ENCODE measurements at regions not wholly inside any gene's neighbourhood (a gene's known extent, or its start where the extent isn't known, plus 50 kb on each side); places are given as distances from the start of the nearest gene placed in this dataset.

DNA sequence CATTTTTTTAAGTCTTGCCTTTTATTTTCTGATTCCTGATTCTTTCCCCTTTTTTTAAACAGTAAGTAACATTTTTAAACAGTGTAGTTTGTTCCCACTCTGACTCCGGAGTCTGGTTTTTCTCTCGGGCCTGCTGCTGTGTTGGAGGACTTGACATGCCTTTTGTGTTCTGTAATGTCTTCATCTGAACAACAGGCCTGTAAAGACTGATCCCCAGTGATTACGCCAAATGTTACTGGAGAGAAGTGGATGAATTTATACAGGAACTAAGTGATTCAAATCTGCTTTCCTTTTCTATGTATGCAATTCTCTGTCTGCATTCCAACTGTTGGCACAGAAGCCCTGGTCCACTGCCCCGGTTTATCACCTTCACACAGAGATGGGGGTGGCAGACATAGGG lies 54.3 kb upstream of the RMDN2 start:
- Mint-ChIP-seq H3K4me1 (peaks cover 49% of the 10 kb centered on the region), H3K36me3 (ENCODE audit: low read depth) (no peaks in the 10 kb centered on the region), H3K27ac (peak overlapping the region in 2 of 3 experiments; percentile 13 to 33)

DNA sequence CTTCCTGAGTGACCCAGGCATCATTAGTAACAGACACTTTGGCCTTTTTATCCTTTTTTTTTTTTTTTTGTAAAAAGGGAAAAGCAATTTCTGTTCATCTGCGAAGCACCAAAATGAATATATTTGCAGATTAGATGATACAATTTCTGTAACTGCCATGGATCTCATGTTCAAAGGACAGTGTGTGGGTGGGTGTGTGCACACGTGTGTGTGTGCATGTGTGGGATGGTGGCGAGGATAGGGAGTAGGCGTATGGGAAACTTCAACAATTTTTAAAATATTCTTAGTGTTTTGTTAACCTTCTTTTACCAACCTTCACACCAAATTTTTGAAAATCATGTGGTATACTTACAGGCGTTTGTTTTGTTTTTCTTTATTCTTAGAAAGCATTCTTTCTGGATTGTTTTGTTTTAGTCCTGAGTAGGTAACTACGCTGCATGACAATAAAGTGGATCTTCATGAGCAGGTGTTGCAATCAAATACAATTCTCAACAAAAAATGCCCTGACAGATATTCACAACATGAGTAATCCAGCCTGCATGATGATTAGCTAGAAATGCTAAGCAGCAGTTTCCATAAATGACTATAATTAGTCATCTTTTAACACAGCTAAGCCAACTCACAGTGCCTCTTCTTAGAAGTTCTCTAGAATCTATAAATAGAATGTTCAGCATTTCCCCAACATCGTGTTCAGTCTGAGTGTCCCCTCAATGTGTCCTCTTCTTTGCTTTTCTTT lies 53.5 kb upstream of the RMDN2 start:
- Mint-ChIP-seq H3K9me3 (no peaks in the 10 kb centered on the region), H3K27me3 (ENCODE audit: low read depth) (peaks cover 32% of the 10 kb centered on the region), H3K36me3 (ENCODE audit: low read depth) (no peaks in the 10 kb centered on the region), H3K4me3 (no peak overlapping the region), H3K4me1 (peaks cover 47% of the 10 kb centered on the region), H3K27ac (peak overlapping the region; percentile 33 to 84 (median 58))
- TF ChIP-seq, protein P1, sequence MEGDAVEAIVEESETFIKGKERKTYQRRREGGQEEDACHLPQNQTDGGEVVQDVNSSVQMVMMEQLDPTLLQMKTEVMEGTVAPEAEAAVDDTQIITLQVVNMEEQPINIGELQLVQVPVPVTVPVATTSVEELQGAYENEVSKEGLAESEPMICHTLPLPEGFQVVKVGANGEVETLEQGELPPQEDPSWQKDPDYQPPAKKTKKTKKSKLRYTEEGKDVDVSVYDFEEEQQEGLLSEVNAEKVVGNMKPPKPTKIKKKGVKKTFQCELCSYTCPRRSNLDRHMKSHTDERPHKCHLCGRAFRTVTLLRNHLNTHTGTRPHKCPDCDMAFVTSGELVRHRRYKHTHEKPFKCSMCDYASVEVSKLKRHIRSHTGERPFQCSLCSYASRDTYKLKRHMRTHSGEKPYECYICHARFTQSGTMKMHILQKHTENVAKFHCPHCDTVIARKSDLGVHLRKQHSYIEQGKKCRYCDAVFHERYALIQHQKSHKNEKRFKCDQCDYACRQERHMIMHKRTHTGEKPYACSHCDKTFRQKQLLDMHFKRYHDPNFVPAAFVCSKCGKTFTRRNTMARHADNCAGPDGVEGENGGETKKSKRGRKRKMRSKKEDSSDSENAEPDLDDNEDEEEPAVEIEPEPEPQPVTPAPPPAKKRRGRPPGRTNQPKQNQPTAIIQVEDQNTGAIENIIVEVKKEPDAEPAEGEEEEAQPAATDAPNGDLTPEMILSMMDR (IDR thresholded peaks at IDR 0.05; ENCODE audit: unreplicated experiment in 3 of 3): no peak

More for the DNA sequence above, 54.3 kb upstream of the RMDN2 start:
- no peaks in the 10 kb centered on the region for H3K9me3 Mint-ChIP-seq
- H3K27me3 Mint-ChIP-seq (ENCODE audit: low read depth): peaks cover 26% of the 10 kb centered on the region
- H3K4me3 Mint-ChIP-seq: no peak overlapping the region
- TF ChIP-seq, protein P1 (IDR thresholded peaks at IDR 0.05; ENCODE audit: unreplicated experiment in 3 of 3): no peak

DNA sequence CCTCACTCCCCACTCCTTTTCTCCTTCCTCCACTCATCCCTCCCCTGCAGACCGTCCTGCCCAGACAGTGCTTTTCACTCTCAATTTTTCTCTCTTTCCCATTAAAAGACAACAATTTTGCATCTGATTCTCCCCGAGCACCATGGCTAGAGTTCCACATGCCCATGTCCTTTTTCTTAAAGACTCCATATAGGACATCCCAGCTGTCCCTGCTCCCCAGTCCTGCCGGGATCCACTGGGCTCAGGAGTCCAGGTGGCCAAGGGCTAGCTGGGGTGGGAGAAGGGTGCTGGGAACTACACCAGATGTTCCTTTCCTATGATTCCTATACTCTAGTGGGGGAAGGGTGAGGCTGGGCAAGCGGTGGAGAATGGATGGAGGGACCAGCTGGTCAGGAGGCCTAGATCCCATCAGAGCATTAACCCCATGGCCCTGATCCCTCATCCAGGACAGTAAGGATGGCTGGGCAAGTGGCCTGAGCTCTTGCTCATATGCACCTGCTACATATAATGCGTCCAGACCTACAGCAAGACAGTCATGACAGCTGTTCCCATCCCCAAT lies 52.8 kb upstream of the RMDN2 start:
- no peaks in the 10 kb centered on the region for H3K9me3 Mint-ChIP-seq
- peaks cover 32% of the 10 kb centered on the region for H3K27me3 Mint-ChIP-seq (ENCODE audit: low read depth)
- H3K4me3 Mint-ChIP-seq: no peak overlapping the region
- H3K4me1 Mint-ChIP-seq: peaks cover 49% of the 10 kb centered on the region
- peak overlapping the region in 2 of 3 experiments; percentile 58 to 84 for H3K27ac Mint-ChIP-seq
- TF ChIP-seq, protein P1 (IDR thresholded peaks at IDR 0.05; ENCODE audit: unreplicated experiment in 3 of 3): no peak
- H3K36me3 Mint-ChIP-seq (ENCODE audit: low read depth): no peaks in the 10 kb centered on the region

DNA sequence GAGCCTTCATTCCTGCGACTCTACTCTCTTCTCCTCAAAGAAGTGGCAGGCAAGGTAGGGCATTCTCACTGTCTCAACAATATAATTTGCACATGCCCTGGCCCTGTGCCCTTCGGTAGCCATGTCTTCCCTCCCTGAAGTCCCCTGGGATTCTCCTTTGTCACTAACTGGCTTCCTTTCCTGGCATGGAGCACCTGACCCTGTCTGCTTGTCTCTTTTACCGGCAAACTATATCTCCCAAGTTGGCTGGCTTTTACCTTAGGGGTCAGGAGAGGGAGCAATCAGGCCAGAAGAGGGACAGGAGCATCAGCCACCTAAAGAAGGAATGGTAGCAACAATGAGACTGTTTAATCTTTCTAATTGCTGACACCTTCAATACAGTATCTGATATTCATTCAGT lies 51.9 kb upstream of the RMDN2 start:
- Mint-ChIP-seq H3K4me3 (no peak overlapping the region), H3K4me1 (peaks cover 49% of the 10 kb centered on the region), H3K27me3 (ENCODE audit: low read depth) (peaks cover 32% of the 10 kb centered on the region), H3K27ac (peak overlapping the region in 1 of 3 experiments; percentile 58), H3K36me3 (ENCODE audit: low read depth) (no peaks in the 10 kb centered on the region), H3K9me3 (no peaks in the 10 kb centered on the region)
- TF ChIP-seq, protein P1 (IDR thresholded peaks at IDR 0.05; ENCODE audit: unreplicated experiment in 3 of 3): no peak

DNA sequence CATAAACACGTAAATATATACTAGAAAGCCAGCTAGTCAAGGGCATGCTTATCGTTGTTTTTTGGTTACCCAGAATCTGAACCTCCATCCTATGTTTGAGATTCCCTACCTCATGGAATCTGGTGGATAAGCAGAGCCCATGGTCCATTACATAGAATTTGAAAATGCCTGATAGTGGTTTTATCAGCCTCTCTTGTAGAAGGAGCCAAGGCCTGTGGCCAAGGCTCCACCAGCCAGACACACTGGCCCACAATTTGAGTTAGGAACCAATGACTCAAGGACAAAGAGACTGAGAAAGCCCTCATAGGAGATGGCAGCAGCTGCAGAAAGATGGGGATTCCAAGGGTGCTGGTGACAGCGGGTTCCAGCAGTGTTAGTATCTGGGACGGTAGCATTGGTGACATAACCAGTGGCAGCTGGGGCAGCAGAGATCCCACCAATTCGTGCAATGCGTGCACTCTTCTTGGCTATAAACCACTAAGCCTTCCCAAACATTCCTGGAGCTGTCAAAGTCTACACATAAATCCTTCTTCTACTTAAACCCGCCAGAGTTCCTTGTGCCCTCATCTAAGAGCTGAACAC lies 51.2 kb upstream of the RMDN2 start:
- Mint-ChIP-seq H3K36me3 (ENCODE audit: low read depth) (no peaks in the 10 kb centered on the region), H3K4me1 (peaks cover 49% of the 10 kb centered on the region), H3K27ac (peak overlapping the region in 1 of 3 experiments; percentile 50), H3K27me3 (ENCODE audit: low read depth) (peaks cover 32% of the 10 kb centered on the region), H3K4me3 (no peak overlapping the region), H3K9me3 (no peaks in the 10 kb centered on the region)
- TF ChIP-seq, protein P1 (IDR thresholded peaks at IDR 0.05; ENCODE audit: unreplicated experiment in 3 of 3): no peak

Data from nephron (organoid).